Activated naive CD4-positive, alpha-beta T cell (primary cell): ENCODE measurements at regions not wholly inside any gene's neighbourhood (a gene's known extent, or its start where the extent isn't known, plus 50 kb on each side); places are given as distances from the start of the nearest gene placed in this dataset.
"Not testable (repeated sequence)": the region's sequence is repeated elsewhere in the genome, so short reads cannot be mapped to it uniquely, and the experiment has no call there.

Experiments
- DNase-seq, 4 experiments: peaks; one replicate each; lab custom pipeline; 2025; lab: John Stamatoyannopoulos, UW

DNA sequence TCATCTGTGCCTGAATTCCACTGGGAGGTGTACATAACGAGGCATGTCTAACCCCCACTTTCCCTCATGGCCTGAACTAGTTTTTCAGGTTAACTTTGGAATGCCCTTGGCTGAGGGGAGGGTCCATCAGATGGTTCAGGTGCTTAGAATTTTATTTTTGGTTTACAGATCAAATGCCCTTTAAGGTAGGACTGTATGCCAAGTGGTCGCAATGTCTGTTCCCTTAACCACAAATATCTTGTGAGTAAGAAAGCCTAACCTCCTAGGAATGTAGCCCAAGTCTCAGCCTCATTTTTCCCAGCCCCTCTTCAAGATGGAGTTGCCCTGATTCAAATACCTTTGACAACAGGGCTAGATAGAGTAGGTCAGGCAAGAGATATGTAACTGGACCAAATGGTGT is 78.4 kb downstream of the RNASET2 start:
- DNase-seq = no peak

DNA sequence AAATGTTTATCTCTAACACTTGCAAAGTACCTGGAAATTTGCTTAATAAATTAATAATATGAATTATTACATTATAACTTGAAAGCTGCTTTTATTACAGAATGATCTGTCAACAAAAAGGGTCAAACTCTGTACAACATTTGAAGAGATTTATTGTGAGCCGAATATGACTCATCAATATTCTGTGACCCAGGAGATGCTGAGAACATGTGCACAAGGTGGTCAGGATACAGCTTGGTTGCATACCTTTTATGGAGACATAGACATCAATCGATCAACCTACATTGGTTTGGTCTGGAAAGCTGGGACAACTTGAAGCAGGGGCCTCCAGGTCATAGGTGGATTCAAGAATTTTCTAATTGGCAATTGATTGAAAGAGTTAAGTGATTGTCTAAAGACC is 79.0 kb downstream of the RNASET2 start:
- no peak for DNase-seq

DNA sequence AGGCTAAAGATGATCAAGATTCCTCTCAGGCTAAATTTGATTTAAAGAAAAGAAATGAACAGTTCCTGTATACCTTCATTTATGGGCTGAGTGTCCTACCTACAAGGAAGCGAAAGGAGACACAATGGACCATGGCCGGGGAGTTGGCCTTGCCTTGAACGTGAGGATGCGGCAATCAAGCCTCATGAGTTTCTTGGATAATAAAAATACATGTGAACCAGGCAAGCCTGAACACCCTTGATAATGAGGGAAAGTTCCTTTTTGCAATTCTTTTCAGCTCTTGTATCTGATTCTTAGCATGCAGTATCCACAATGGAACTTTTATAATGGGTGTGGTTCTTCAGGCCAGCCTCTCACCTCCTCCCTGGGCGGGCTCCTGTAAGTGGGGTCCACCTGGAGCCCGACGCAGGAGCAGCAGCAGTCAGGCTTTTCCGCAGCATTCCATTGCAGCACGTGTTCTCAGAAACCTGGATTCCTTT is 83.8 kb downstream of the RNASET2 start:
- DNase-seq = no peak

DNA sequence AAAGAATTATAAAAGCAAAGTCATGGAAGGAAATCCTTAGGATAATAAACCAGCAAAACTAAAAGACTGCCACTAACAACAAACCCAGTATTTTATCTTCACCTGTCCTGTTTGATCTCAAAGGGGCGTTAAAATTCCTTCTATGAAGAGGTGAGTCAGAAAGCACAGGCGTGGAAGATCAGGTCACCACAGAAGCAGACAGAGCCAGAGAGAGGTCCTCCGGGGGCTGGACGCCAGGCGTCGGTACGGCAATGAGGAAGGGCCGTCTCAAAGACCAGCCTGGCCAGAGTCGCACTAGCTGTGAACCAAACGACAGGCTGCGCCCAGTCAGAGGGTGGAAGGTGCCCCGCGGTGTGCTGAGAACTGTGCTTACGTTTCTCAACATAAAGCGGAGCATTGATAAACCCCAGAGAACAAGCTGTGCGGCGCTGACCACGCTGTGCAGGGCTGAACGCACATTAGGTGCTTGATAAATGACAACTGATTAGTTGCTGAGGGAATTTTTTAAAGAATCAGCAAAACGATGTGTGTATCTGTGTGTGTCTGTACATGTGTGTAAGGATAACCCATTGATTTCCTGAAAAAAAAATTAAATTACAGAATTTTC is 85.6 kb downstream of the RNASET2 start:
- DNase-seq = no peak

DNA sequence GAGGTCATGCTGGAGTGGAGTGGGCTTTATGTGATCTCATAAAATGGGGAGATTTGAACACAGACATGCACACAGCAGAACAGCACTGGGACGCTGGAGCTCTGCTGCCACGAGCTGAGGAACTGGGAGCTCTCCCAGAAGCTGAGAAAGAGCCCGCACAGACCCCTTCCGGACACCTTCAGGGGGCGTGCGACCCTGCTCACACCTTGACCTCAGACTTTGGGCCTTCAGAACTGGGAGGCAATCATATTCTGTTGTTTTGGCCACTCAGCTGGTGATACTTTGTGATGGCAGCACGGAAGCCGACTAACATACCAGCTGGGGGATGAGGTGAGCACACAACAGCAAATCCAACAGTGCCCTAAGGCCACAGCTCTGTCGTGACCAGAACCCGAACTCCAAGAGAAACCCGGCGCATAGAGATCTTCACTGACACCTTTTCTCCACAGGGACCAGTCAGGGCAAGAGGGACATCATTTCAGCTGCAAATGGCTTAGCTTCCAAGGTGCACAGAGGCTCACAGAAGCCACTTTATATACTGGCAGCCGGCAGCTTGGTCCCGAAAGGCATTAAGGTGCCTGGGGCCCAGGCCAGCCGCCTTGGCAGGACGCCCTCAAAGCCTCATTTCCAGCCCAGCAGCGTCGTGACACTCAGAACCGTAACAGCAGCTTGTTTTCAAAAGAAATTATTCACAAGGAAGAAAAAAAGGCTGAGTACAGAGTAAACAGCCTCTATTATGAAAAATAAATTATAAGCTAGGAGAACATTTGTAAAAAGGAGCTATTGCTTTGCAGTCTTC is 89.3 kb downstream of the RNASET2 start:
- no peak for DNase-seq

DNA sequence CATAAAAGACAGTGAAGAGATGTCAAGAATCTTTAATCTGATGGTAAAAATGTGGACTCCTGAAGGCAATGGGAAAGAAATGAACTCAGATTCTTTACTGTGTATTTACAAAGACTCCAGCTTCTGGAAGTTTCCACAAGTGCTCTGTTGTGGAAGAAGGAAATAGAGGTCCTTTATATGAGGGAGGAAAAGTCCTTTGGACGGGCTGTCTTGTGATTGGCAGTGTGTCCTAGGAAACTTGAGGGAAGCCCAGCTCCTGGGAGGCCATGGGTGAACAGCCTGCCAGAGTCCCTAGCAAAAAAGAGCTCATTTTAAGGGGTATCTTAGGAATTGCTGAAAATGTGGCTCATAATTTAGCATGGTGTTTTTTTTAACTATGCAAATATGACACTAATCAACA is 92.0 kb downstream of the RNASET2 start:
- no peak for DNase-seq

DNA sequence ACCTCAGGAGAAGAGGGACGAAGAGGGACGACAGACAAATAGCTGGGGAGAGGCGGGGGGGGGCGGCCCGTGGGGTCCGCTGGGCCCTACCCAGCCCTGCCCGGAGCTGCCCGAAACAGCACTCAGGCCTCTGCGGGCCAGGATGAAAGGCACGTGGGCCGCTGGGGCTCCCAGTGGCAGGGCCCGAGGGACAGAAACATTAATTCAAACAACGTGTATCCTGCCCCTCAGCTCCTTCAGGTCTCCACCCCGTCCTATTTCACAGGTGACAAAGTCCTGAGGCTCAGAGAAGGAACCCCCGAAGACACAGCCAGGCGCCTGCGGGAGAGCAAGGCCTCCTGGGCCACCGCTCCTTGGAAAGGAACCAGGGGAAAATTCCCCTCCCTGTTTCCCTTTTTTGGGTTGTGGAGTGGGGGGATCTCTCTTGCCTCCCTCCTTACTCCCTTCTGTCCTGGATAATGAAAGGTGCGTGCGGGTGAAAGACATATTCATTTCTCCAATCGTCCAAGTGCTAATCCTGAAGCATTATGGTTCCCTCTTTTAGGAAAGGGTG is 93.3 kb downstream of the RNASET2 start:
- no peak for DNase-seq

DNA sequence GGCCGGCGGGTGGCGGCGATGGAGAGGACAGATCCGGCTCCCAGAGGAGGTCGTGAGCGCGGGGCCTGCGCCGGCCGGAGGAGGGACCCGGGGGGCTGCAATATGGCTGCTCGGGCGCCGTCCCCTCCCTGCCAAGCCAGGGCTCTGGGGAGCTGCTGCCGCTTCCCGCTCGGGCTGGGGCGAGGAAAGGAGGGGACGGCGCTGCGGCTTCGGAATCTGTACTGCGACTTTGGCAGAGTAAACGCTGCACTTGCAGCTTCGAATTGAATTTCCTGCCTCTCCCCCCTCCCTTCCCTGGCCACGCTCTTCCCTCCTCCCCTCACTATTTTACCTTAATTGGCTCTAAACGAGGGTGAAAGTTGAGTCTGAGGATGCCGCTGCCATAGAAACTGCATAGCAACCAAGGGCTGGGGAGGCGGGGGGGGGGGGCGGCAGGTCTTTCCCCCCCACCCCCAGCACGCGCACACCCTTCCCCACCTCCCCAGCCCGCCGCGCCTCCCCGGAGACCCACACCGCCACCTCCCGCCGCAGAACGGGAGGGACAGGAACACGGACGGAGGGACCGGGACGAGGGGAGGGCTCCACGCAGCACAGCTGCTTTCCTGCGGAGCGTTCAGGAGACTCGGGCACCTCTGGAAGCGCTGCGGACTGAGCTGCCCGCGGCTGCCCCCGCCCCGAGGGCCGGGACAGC is 93.9 kb downstream of the RNASET2 start:
- peak in 1 of 4 experiments; percentile 32 for DNase-seq

DNA sequence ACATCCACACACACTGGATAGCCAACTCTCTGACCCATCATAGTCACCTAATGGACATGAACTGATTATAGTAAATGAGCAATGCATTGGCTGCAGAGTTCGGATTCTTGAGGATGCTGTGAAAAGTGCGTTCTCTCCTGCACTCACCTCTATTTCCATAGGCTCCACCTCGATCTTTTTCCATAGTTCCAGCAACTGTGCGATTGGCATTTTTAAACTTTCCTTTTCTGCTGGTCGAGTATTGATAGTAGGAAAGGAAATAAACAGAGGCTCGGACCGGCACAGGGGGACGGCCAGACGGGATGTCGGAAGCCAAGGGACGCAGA is 94.4 kb downstream of the RNASET2 start:
- DNase-seq = no peak

DNA sequence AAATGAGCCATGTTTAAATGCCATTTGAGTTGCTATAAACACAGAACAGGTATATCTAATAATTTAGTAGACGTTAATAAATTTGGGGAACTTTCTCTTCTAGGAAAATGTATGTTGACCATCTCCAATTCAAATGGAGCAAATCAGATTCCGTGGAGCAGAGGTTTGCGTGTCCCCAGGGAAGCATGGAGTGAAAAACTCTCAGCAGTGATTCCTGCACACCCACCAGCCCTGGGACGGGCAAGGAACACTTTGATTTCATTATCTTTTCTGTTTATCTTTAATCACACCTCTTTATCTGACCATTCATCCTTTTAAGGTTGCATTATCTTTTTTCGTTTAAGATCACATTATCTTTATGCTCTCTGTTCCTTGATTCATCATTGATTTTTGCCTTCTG is 95.0 kb downstream of the RNASET2 start:
- DNase-seq = no peak

DNA sequence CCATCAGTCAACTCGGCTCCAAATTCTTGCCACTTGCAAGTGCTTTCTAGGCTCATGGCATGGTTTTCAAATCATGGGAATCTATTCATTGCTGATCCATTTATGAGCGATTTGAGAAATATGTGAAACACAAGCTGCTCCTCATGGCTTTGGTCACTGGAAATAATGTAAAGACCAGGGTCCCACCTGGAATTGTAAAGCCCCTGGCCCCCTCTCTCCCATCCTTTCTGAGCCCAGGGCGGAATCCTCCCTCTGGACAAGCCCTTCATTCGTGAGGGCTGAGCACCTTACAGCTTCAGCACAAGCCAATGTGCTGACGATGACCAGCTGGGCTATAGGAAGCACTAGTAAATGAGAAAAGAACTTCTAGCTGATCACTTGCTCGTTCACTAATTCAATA is 96.0 kb downstream of the RNASET2 start:
- DNase-seq = no peak

DNA sequence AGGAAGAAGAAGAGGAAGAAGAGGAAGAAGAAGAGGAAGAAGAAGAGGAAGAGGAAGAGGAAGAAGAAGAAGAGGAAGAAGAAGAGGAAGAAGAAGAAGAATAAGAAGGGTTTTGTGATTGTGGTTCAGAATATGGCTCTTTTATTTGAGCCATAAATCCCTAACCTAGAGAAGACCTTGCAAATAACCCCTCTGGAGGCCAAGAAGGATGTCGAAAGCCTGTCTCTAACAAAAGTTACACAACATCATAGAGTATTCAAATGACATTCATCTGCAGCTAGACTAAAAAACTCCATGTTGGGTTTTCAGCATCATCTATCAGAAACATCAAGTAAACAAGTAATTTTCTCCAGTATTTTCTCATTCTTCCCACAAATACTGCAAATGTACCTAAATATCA is 100.9 kb downstream of the RNASET2 start:
- no peak for DNase-seq

DNA sequence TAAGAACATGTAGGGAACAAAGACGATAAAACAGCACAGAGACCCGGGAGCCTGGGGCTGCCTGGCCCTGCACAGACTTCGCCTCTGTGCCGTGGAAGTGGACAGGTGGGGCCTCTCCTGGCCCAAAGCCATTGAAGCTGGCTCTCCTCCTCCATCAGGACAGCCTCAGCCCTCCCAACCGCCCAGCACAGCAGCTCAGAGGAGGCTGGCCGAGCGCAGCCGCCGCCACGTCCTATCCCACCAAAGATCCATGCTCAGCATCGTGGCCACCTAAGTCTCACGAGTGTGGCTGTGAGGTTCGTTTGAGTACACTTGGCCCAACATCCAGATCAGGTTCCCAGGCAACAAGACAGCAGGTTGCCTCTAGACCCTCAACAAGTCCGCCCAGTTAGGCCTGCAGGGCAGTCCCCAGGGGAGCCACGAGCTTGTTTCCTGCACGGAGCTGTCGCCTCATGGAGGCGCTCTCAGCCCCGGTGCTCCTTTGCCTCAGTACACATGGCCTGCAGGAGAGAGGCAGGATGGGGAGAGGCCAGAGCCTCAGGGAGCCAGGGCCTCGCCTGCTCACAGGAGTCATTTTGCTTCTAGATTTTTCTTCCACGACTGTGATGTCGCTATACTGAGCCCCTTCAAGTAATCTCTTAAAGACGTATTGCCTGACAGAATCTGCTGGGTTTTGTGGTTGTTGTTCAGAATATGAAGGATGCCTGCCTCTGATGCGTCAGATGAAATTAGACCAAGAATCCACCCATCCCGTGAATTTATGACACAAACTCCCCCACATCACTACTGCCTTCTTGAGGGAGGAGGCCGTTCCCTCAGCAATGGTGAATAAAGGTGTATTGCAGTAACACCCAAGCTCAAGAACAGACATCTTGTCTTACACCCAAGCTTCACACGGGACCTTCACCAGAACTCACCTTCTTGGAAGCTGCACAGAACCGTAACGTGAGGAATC is 102.7 kb downstream of the RNASET2 start:
- DNase-seq = no peak

DNA sequence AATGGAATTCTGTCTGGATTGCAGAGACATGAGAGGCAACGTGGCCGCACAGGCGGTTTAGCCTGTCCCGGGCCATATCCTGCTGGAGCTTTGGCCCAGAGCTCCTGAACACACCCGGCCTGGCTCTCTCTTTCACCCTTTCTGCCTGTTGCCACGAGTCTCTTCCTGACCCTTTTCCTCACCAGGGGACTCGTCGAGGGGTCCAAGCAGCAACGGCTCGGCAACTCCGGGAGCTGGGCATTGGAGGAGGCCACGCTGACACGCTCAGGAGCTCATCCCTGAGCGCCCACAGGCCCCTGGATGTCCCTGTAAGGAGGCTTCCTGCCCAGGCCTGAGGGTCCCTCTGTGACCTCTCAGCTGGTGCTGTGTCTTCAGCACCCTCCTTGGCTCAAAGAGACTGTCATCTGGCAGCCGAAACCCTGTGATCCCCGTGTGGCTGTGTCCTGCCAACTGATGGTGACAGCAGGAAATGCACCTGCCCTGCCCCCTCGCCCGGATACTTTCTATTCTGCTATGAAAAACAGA is 103.8 kb downstream of the RNASET2 start:
- DNase-seq = peak in 1 of 4 experiments; percentile 6

DNA sequence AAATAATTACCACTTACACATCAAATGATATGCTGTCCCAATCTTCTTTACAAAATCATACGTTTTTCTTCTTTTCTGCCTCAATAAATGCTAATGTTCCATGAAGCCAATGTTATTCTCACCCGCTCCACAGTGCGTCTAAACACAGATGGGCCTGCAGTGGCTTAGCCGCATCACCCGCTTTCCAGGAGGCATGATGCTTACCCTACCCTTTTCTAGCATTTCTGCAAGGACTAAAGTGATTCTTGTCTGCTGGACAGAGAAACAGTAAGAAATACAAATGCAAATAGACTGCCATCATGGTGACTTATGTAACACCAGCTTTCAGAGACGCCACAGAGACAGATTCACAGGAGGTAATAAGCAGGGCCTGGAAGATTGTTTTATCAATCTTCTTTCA is 104.4 kb downstream of the RNASET2 start:
- DNase-seq = no peak

DNA sequence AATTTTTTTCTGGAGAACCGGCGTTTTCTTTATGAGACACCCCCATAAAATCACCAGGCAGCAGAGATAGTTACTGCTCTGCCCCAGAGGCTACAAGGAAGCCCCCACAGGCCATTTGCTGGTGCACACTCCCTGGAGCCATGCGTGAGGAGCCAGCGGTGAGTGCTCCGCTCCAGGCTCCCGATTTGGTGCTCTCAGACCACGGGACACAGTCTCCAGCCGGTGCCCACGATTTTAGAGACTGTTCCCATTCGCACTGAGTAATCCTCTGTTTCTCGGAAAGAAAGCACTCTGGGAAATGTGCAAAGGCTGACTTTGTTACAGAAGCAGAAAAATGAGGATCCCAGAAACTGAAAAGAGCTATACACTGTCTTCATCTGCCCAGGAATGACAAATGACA is 104.9 kb downstream of the RNASET2 start:
- DNase-seq = no peak

DNA sequence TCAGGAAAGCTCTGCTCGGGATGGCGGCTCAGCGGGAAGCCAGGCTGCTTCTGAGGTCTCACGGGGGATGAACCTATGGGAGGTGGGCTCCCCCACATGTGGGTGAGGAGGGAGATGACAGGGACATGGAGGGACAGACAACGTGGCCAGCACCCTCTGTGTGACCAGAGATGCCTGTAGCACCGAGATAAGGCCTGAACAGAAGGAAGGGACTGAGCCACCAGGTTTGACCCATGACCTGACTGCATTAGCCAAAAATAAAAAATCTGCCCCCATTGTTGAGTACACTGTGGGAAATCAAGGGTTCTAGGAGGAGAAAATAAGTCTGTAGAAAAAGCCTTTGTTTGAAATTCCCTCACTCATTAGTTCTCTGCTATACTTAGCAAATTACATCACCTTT is 105.7 kb downstream of the RNASET2 start:
- no peak for DNase-seq

DNA sequence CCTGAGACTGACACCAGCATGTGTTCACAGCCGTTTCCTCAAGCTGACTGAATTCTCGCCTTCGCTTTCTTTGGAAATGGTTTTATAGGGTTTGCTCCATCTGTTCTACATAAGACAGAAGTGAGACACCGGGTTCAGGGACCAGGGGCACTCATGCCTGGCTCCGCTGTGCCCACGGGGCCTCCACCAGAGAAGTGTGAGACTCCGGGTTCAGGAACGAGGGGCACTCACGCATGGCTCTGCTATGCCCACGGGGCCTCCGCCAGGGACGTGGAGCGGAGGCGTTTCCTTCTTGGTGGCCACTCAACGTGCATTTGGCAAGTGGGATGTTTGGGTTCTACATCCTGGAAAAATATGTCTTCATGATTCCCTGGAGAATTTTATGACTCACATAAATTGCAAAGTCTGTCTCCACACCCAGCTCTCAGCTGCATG is 106.6 kb downstream of the RNASET2 start:
- no peak for DNase-seq

DNA sequence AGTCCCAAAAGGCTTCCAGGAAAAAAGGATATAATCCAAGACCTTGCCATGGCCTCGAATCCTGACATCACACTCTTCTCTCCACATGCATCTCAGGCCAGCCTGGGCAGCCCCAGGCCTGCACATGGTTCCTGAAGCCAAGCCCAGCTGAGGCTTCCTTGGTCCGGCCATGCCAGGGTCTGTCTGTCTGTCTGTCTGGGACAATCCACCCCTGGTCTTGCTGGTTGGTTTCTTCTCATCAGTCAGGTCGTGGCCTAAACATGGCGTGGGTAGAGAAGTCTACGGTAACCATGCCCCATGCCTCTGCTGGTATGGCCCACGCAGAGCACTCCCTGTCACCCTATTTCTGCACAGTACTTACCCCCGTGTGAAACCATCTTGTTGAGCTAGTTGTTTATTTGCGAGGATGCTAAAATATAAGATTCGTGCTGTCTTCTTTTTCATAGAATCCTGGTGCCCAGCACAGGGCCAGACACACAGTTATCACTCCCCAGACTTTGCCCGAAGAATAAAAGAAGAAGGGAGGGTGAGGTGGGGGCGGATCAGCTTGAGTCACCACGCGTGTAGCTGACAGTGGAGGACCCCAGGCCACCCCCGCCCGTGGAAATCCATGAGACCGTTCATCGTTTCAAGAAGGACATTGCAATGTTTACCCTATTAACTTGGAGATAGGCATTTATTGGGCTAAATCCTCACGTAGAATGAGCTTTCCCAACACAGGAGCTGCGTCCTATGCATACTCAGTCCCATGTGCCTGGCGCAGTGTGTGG is 107.2 kb downstream of the RNASET2 start:
- DNase-seq = no peak

DNA sequence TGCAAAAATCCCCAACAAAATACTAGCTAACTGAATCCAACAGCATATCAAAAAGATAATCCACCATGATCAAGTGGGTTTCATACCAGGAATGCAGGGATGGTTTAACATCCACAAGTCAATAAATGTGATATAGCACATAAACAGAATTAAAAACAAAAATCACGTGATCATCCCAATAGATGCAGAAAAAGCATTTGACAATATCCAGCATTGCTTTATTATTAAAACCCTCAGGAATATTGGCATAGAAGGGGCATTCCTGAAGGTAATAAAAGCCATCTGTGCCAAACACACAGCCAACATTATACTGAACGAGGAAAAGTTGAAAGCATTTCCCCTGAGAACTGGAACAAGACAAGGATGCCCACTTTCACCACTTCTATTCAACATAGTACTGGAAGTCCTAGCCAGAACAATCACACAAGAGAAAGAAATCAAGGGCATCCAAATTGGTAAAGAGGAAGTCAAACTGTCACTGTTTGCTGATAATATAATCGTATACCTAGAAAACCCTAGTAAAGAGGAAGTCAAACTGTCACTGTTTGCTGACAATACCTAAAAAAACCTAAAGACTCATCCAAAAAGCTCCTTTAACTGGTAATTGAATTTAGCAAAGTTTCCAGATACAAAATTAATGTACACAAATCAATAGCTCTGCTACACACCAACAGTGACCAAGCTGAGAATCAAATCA is 109.8 kb downstream of the RNASET2 start:
- not testable (repeated sequence) for DNase-seq
